Heart right ventricle (tissue), 16 donors: ENCODE measurements at regions not wholly inside any gene's neighbourhood (a gene's known extent, or its start where the extent isn't known, plus 50 kb on each side); places are given as distances from the start of the nearest gene placed in this dataset.

Experiments used
- ATAC-seq, 8 donors: fragments of 200-7000 bp; cut with Tn5 transposase; one replicate each; pipeline ENCODE4 v1.9.1; 2020; ENCODE audit warnings: mild to moderate bottlenecking in 8 of 8, moderate library complexity in 8 of 8, moderate number of reproducible peaks in 1 of 8
- DNase-seq, 2 donors: peaks; one replicate each; pipeline ENCODE4 v3.0.0-alpha.2; 2020
- H3K27ac ChIP-seq, 10 donors: fragments of 200-600 bp; sonication (generic) in 2 of 10; one replicate each; pipeline versions ENCODE4 v1.5.0 to v1.8.0; 2020 to 2022; ENCODE audit warnings: mild to moderate bottlenecking in 3 of 10
- H3K27me3 ChIP-seq, 7 donors: fragments of 200-600 bp; one replicate each; pipeline ENCODE4 v1.8.0; 2021 to 2022; ENCODE audit warnings: mild to moderate bottlenecking in 2 of 7
- H3K36me3 ChIP-seq, 9 donors: fragments of 200-600 bp; sonication (generic) in 1 of 9; one replicate each; pipeline versions ENCODE4 v1.5.0 to v1.8.0; 2020 to 2022; ENCODE audit warnings: mild to moderate bottlenecking in 2 of 9
- H3K4me1 ChIP-seq, 9 donors: fragments of 200-600 bp; sonication (generic) in 1 of 9; one replicate each; pipeline versions ENCODE4 v1.5.0 to v1.8.0; 2020 to 2022; ENCODE audit warnings: mild to moderate bottlenecking in 4 of 9
- H3K4me3 ChIP-seq, 10 donors: fragments of 200-600 bp; sonication (generic) in 2 of 10; one replicate each; pipeline versions ENCODE4 v1.5.0 to v1.8.0; 2020 to 2022; ENCODE audit warnings: mild to moderate bottlenecking in 7 of 10, moderate library complexity in 2 of 10
- H3K9me3 ChIP-seq, 11 donors: fragments of 200-600 bp in 10 of 11; sonication (generic) in 2 of 11; one replicate each; pipeline versions ENCODE4 v1.5.0 to v1.8.0; 2013 to 2022; ENCODE audit warnings: mild to moderate bottlenecking in 2 of 11, control low read depth in 1 of 11, moderate library complexity in 1 of 11
- CTCF ChIP-seq, 9 donors: fragments of 200-600 bp; sonication (generic) in 2 of 9; IDR thresholded peaks; one replicate each; pipeline versions ENCODE4 v1.5.0 to v1.8.0; 2021 to 2022; ENCODE audit warnings: antibody characterized with exemption in 9 of 9, mild to moderate bottlenecking in 5 of 9, moderate library complexity in 1 of 9
- WGBS, 2 donors: extraction: QIAGEN DNeasy Blood & Tissue Kit; methylation state at CpG; one replicate each; pipeline ENCODE4 v1.1.7; 2013; ENCODE audit warnings: inconsistent platforms in 1 of 2; 5-methylcytosine and 5-hydroxymethylcytosine counted together
- intact Hi-C, 10 donors: fragments of 100-400 bp; cut with DNase I; formaldehyde crosslinking; loops; one replicate each; pipeline versions ENCODE4 v1.11.1 to v1.14.2; 2022
- donor health status: Arrhythmogenic right ventricular cardiomyopathy.
- donor health status: ischemic (EF 13 %, LVEDD 7.1; RV severe dilation, severe dysfunction).
- donor health status: healthy with polysubstance abuse.
- donor health status: DM: no; HTN: yes; CAD: no.
- donor health status: DM: no; HTN: no; CAD: no.
- donor health status: ischemic (EF 25% LVEDD 6.9; RV normal size, moderate dysfunction).
- donor health status: ischemic (EF 25% LVEDD 5.7; RV mildly dilated, moderate dysfunction).
- donor health status: healthy.
- donor health status: DM: yes; HTN: yes; CAD: no.
- donor health status: Ischemic cardiomyopathy.
- donor health status: ischemic (EF 35%, LVEDD 5.7; RV mildly dilated, moderate dysfunction).
- donor health status: nonischemic (EF 11% LVEDD 7.7; RV severe dilation, severe dysfunction).
- donor health status: DM: yes; HTN: yes; CAD: no.
- donor health status: PGD.
- donor health status: ischemic (EF 29% LVEDD 5.4; RV normal size, mild dysfunction).
- donor health status: nonischemic (EF 23%, LVEDD 6.1; RV moderate dilation, normal function).

DNA sequence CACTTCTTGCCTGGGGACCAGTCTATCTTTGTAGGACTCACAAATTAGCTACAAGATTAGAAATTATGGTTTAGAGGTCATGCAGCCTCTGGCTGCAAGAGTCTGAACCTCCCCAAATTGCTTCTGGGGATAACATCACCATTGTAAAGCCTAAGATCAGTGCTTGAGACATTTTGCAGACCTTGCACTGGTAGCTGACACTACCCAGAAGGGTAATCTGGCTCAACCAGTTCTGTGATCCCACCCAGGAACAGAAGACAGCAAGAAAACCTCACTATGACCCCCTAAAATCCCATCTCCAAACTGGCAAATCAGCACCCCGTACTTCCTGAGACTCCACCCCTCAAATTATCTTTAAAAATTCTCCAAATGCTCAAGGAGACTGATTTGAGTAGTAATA is 58.2 kb upstream of the CDK13 start:
- Histone ChIP-seq H3K36me3 (no peaks in the 10 kb centered on the region), H3K27me3 (peaks cover 0 to 10% (median 0%) of the 10 kb centered on the region in 7 donors), H3K9me3 (no peaks in the 10 kb centered on the region), H3K27ac (no peak overlapping the region), H3K4me3 (no peak overlapping the region), H3K4me1 (peaks cover 0 to 5% (median 0%) of the 10 kb centered on the region in 9 donors)
- intact Hi-C loops = loop anchor here in 1 of 10 donors (10.0 kb wide), 1 partner anchor 243 kb away; the partner anchor contains the start of genes MPLKIP and SUGCT
- no peak for TF ChIP-seq CTCF (IDR thresholded peaks at IDR 0.05)
- ATAC-seq (no peak), DNase-seq (no peak)
- WGBS, 2 donors = 69 to 74% methylated on average over 1 of the region's 1 CpG

DNA sequence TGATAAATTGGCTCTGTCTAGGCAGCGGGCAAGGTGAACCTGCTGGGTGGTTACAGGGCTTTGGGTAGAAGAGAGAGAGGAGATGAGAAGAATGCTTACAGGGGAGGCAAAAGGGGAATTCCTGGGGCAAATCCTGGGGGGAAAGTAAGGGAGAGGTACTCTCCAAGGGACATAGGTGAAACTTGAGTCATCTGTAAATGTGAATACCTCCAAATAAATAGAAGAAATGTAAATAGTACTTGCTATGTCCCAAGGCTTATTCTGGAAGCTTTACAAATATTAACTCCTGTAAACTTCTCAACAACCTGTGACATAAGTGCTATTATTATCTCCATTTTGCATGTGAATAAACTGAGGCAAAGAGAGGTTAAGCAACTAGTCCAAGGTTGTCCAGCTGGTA is 57.7 kb upstream of the CDK13 start:
- H3K9me3 ChIP-seq = no peaks in the 10 kb centered on the region
- H3K27me3 ChIP-seq = peaks cover 0 to 10% (median 0%) of the 10 kb centered on the region in 7 donors
- no peak overlapping the region for H3K27ac ChIP-seq
- H3K4me1 ChIP-seq = peaks cover 0 to 7% (median 0%) of the 10 kb centered on the region in 9 donors
- no peak overlapping the region for H3K4me3 ChIP-seq
- intact Hi-C loops = loop anchor here in 1 of 10 donors (10.0 kb wide), 1 partner anchor 242 kb away; the partner anchor contains the start of genes MPLKIP and SUGCT
- H3K36me3 ChIP-seq = no peaks in the 10 kb centered on the region
- ATAC-seq (no peak), DNase-seq (no peak)
- no peak for TF ChIP-seq CTCF (IDR thresholded peaks at IDR 0.05)
- WGBS, 2 donors = 88 to 93% methylated on average over 1 of the region's 1 CpG

- H3K9me3 ChIP-seq = no peaks in the 10 kb centered on the region
- no peaks in the 10 kb centered on the region for H3K36me3 ChIP-seq
- DNase-seq (no peak), ATAC-seq (no peak)
- peaks cover 0 to 11% (median 0%) of the 10 kb centered on the region in 9 donors for H3K4me1 ChIP-seq
- WGBS, 2 donors = 45 to 48% methylated on average over 2 of the region's 2 CpGs
- no peak overlapping the region for H3K27ac ChIP-seq
- intact Hi-C loops = loop anchor here in 7 of 10 donors (5.0 to 10.0 kb wide), 6 partner anchors 52 to 242 kb away; partner anchors contain the start of genes MPLKIP (in 2 of the 7), SUGCT (in 2 of the 7) and CDK13 (in 1 of the 7)
- H3K4me3 ChIP-seq = no peak overlapping the region
- peaks cover 0 to 10% (median 0%) of the 10 kb centered on the region in 7 donors for H3K27me3 ChIP-seq
- no peak for TF ChIP-seq CTCF (IDR thresholded peaks at IDR 0.05)
Measured at GRCh38 chr7:39894904-39895303, 55.2 kb upstream of the CDK13 start.

GRCh38 chr7:39896840-39897239 is 53.2 kb upstream of the CDK13 start:
- Histone ChIP-seq H3K4me1 (peaks cover 0 to 11% (median 0%) of the 10 kb centered on the region in 9 donors), H3K27me3 (peaks cover 0 to 10% (median 0%) of the 10 kb centered on the region in 7 donors), H3K36me3 (no peaks in the 10 kb centered on the region), H3K9me3 (no peaks in the 10 kb centered on the region), H3K4me3 (peak overlapping the region in 8 of 10 donors; percentile 12 to 41 (median 22)), H3K27ac (no peak overlapping the region)
- no peak for TF ChIP-seq CTCF (IDR thresholded peaks at IDR 0.05)
- 71 to 79% methylated on average over 9 of the region's 9 CpGs for WGBS, 2 donors
- ATAC-seq (no peak), DNase-seq (no peak)
- intact Hi-C loops = loop anchor here (1.0 to 10.0 kb wide), 10 partner anchors 50 to 240 kb away; partner anchors contain the start of genes MPLKIP (in 2 of the 10), SUGCT (in 2 of the 10) and CDK13 (in 1 of the 10)
